ENCODE measurements at regions not wholly inside any gene's neighbourhood (a gene's known extent, or its start where the extent isn't known, plus 50 kb on each side); places are given as distances from the start of the nearest gene placed in this dataset.

GRCh38 chr10:70976063-70976695 is 87.8 kb upstream of the PCBD1 start:
- H3K18ac ChIP-seq (ENCODE audit: low read depth, low read length): no peak overlapping the region
- H4K5ac ChIP-seq (ENCODE audit: low read depth, low read length): no peak overlapping the region
- H3K27me3 ChIP-seq (ENCODE audit: control insufficient read depth, insufficient read depth, low read length): peaks cover 22% of the 10 kb centered on the region
- H3K27ac ChIP-seq (ENCODE audit: insufficient read depth, low read length): no peak overlapping the region
- H3K56ac ChIP-seq (ENCODE audit: extremely low read depth, insufficient read depth, low read length): no peak overlapping the region
- H3K79me1 ChIP-seq (ENCODE audit: low read depth in 1 of 2, low read length in 2 of 2): no peaks in the 10 kb centered on the region
- H2BK5ac ChIP-seq (ENCODE audit: low read depth, low read length, poor library complexity, severe bottlenecking): no peak overlapping the region
- no peaks in the 10 kb centered on the region for H3K4me1 ChIP-seq (ENCODE audit: control insufficient read depth, insufficient read depth, low read length)
- no peak overlapping the region for H3K4me3 ChIP-seq (ENCODE audit: insufficient read depth, low read depth, low read length)
- H4K91ac ChIP-seq (ENCODE audit: insufficient read depth, low read depth, low read length): no peak overlapping the region
- in situ Hi-C loops (cut with MboI; ENCODE audit: low sequenced_read_pairs) (no loop called here), intact Hi-C loops (cut with micrococcal nuclease) (no loop called here), dilution Hi-C loops (cut with HindIII; ENCODE audit: low sequenced_read_pairs, unreplicated experiment) (no loop called here)
- TF ChIP-seq SMC3 (IDR thresholded peaks at IDR 0.05; ENCODE audit: low read depth, low read length): no peak
- no peak for TF ChIP-seq MAZ (IDR thresholded peaks at IDR 0.05; ENCODE audit: borderline replicate concordance, low read depth, low read length)
- no peak for TF ChIP-seq ELK1 (IDR thresholded peaks at IDR 0.05; ENCODE audit: borderline replicate concordance, low read depth, low read length)
- no peak for TF ChIP-seq CHD1 (IDR thresholded peaks at IDR 0.05; ENCODE audit: low read depth, low read length)
- no peak for TF ChIP-seq CTCF (conservative IDR thresholded peaks at IDR 0.05; ENCODE audit: low read depth, low read length)
- TF ChIP-seq POLR2A (IDR thresholded peaks at IDR 0.05; ENCODE audit: low read depth, low read length): no peak
- TF ChIP-seq BHLHE40 (IDR thresholded peaks at IDR 0.05; ENCODE audit: low read depth, low read length): no peak
- TF ChIP-seq MXI1 (IDR thresholded peaks at IDR 0.05; ENCODE audit: borderline replicate concordance, low read depth, low read length): no peak
- no peak for TF ChIP-seq NFE2L2 (IDR thresholded peaks at IDR 0.05; ENCODE audit: low read depth, low read length)
- no peak for TF ChIP-seq CEBPB (IDR thresholded peaks at IDR 0.05; ENCODE audit: low read depth, low read length)
- TF ChIP-seq FOS (IDR thresholded peaks at IDR 0.05; ENCODE audit: low read depth, low read length): no peak
- no peak for TF ChIP-seq RAD21 (IDR thresholded peaks at IDR 0.05; ENCODE audit: low read length)
- no peak for TF ChIP-seq USF2 (IDR thresholded peaks at IDR 0.05; ENCODE audit: low read depth, low read length)
- no peak for TF ChIP-seq RCOR1 (IDR thresholded peaks at IDR 0.05; ENCODE audit: insufficient replicate concordance, low read length)
- no peak for TF ChIP-seq MAFK (IDR thresholded peaks at IDR 0.05; ENCODE audit: low read depth, low read length)
- no peak for TF ChIP-seq RFX5 (IDR thresholded peaks at IDR 0.05; ENCODE audit: low read depth, low read length)
- no peak overlapping the region for H2BK20ac ChIP-seq (ENCODE audit: low read depth, low read length)
- no peak overlapping the region for H3K9ac ChIP-seq (ENCODE audit: low read depth, low read length)
- H2AFZ ChIP-seq (replicated peaks; ENCODE audit: low read length, poor library complexity): no peak overlapping the region
- no TSS peak for BruUV-seq (replicated peaks)
- H2BK15ac ChIP-seq (ENCODE audit: low read depth, low read length): no peak overlapping the region
- H4K20me1 ChIP-seq (ENCODE audit: insufficient read depth, low read length): no peaks in the 10 kb centered on the region
- DNase-seq (no peak), ATAC-seq (ENCODE audit: low read depth) (no peak)
- no peak overlapping the region for H3K4me2 ChIP-seq (ENCODE audit: low read depth, low read length)
- no peak overlapping the region for H3K14ac ChIP-seq (replicated peaks; ENCODE audit: low read depth, low read length)
- no peak overlapping the region for H3K23ac ChIP-seq (ENCODE audit: low read depth, low read length)
- no peaks in the 10 kb centered on the region for H3K9me1 ChIP-seq (ENCODE audit: insufficient read depth, low read length)
- no peak overlapping the region for H2AK5ac ChIP-seq (ENCODE audit: low read depth, low read length)
- H4K8ac ChIP-seq (ENCODE audit: low read depth in 2 of 2, low read length in 2 of 2): no peak overlapping the region
- no peak overlapping the region for H3K4ac ChIP-seq (ENCODE audit: low read depth, low read length)
- no peaks in the 10 kb centered on the region for H3K9me3 ChIP-seq (ENCODE audit: control insufficient read depth, insufficient read depth, low read length)
- ChIA-PET POLR2A (ENCODE audit: unreplicated experiment) (no interaction called here), CTCF (no interaction called here)
- no peak overlapping the region for H2AK9ac ChIP-seq (replicated peaks; ENCODE audit: low read depth, low read length, poor library complexity)
- H2BK120ac ChIP-seq (ENCODE audit: low read depth, low read length): no peak overlapping the region
- H3K36me3 ChIP-seq (ENCODE audit: control insufficient read depth, insufficient read depth, low read length): no peaks in the 10 kb centered on the region
- WGBS, 2 experiments (ENCODE audit: extremely low coverage in 2 of 2, insufficient read length in 1 of 2): 50% methylated on average over 4 of the region's 6 CpGs; no CpG with 5 or more reads in 1 of the 2 experiments

Measured in IMR-90 (cell line).